ENCODE measurements at regions not wholly inside any gene's neighbourhood (a gene's known extent, or its start where the extent isn't known, plus 50 kb on each side); places are given as distances from the start of the nearest gene placed in this dataset.

DNA sequence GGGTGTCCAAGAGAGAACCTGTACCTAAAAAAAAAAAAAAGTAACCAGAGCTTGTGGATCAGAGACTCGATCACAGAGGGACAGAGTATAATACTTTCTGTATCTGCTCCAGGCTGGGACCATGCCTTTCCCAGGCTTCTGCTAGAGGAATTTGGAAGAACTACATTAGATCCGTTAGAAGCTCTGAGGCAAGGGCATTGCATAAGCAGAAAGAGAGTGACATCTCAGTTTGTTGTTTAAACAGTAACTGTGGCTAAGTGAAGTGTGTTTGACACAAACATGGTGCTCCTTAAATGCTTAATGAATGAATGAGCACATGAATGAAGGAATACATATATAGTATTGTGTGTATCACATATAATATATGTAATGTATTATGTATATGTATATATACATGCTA, 131.2 kb downstream of the HS3ST3B1 start:
- TF ChIP-seq, protein P1, sequence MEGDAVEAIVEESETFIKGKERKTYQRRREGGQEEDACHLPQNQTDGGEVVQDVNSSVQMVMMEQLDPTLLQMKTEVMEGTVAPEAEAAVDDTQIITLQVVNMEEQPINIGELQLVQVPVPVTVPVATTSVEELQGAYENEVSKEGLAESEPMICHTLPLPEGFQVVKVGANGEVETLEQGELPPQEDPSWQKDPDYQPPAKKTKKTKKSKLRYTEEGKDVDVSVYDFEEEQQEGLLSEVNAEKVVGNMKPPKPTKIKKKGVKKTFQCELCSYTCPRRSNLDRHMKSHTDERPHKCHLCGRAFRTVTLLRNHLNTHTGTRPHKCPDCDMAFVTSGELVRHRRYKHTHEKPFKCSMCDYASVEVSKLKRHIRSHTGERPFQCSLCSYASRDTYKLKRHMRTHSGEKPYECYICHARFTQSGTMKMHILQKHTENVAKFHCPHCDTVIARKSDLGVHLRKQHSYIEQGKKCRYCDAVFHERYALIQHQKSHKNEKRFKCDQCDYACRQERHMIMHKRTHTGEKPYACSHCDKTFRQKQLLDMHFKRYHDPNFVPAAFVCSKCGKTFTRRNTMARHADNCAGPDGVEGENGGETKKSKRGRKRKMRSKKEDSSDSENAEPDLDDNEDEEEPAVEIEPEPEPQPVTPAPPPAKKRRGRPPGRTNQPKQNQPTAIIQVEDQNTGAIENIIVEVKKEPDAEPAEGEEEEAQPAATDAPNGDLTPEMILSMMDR (IDR thresholded peaks at IDR 0.05), result no peak
- TF ChIP-seq POLR2A (IDR thresholded peaks at IDR 0.05), result no peak

Measured in breast epithelium (tissue), 3 donors.